ENCODE measurements at regions not wholly inside any gene's neighbourhood (a gene's known extent, or its start where the extent isn't known, plus 50 kb on each side); places are given as distances from the start of the nearest gene placed in this dataset.

GRCh38 chr5:35367526-35367925 is 137.2 kb upstream of the PRLR start:
- no peak overlapping the region for H3K14ac ChIP-seq (ENCODE audit: insufficient read length)
- H3K4me3 ChIP-seq (ENCODE audit: extremely low read depth in 1 of 4, insufficient read depth in 2 of 4, low read depth in 3 of 4, low read length in 4 of 4): no peak overlapping the region
- H3K4me2 ChIP-seq (ENCODE audit: insufficient read depth in 1 of 2, low read depth in 2 of 2, low read length in 2 of 2): no peak overlapping the region
- no peaks in the 10 kb centered on the region for H3K36me3 ChIP-seq (ENCODE audit: control insufficient read depth in 2 of 4, insufficient read depth in 4 of 4, low read length in 3 of 4)
- H3K79me2 ChIP-seq (ENCODE audit: control insufficient read depth in 1 of 2, insufficient read depth in 2 of 2, low read length in 2 of 2): no peaks in the 10 kb centered on the region
- FAIRE-seq (no peak), DNase-seq (ENCODE audit: low read depth in 1 of 2, low spot score in 2 of 2) (no peak)
- H4K91ac ChIP-seq (replicated peaks; ENCODE audit: insufficient read length, low read length): no peak overlapping the region
- no peak overlapping the region for H3K23ac ChIP-seq (ENCODE audit: insufficient read length)
- H3K56ac ChIP-seq (replicated peaks; ENCODE audit: insufficient read length, low read depth, low read length): no peak overlapping the region
- H3K23me2 ChIP-seq (ENCODE audit: low read depth, low read length): no peaks in the 10 kb centered on the region
- H3K4me1 ChIP-seq (replicated peaks in 1 of 4; ENCODE audit: control insufficient read depth in 3 of 4, insufficient read depth in 4 of 4, low read length in 3 of 4): peaks cover 0 to 5% (median 0%) of the 10 kb centered on the region in 4 experiments; a peak in 1 of 7 replicates
- H2AK5ac ChIP-seq (ENCODE audit: low read depth, low read length): no peak overlapping the region
- no peaks in the 10 kb centered on the region for H3K27me3 ChIP-seq (replicated peaks in 1 of 4; ENCODE audit: control insufficient read depth in 3 of 4, extremely low read depth in 1 of 4, insufficient read depth in 3 of 4, low read length in 3 of 4)
- no peak overlapping the region for H3K9ac ChIP-seq (replicated peaks in 1 of 4; ENCODE audit: extremely low read depth in 1 of 4, low read depth in 3 of 4, low read length in 3 of 4)
- no peak overlapping the region for H2BK12ac ChIP-seq (ENCODE audit: low read depth, low read length)
- H2BK120ac ChIP-seq (replicated peaks; ENCODE audit: low read depth, low read length): no peak overlapping the region
- TF ChIP-seq CHD1 (IDR thresholded peaks at IDR 0.05; ENCODE audit: low read depth, low read length): no peak
- no peak overlapping the region for H3K27ac ChIP-seq (ENCODE audit: low read depth, low read length)
- 94% methylated on average over 1 of the region's 1 CpG; no CpG with 5 or more reads in 1 of the 2 experiments for WGBS, 2 experiments (ENCODE audit: extremely low coverage in 1 of 2, insufficient coverage in 1 of 2, insufficient read length in 1 of 2, insufficient replicate concordance in 2 of 2, low coverage in 1 of 2, low lambda C conversion rate in 2 of 2, missing lambda C conversion rate in 1 of 2)
- no peaks in the 10 kb centered on the region for H3K79me1 ChIP-seq (ENCODE audit: low read depth, low read length)
- no peak overlapping the region for H3K4ac ChIP-seq (replicated peaks; ENCODE audit: insufficient read length, low read depth, low read length)
- no peak overlapping the region for H2BK5ac ChIP-seq (ENCODE audit: low read depth, low read length)
- H4K8ac ChIP-seq (ENCODE audit: extremely low read depth, insufficient read depth, low read length): no peak overlapping the region
- H4K20me1 ChIP-seq (replicated peaks in 1 of 2; ENCODE audit: control insufficient read depth in 1 of 2, insufficient read depth in 2 of 2, low read length in 2 of 2): no peaks in the 10 kb centered on the region
- no peak overlapping the region for H3K18ac ChIP-seq (ENCODE audit: extremely low read depth, low read length)
- ChIA-PET CTCF (ENCODE audit: partially characterized antibody) (no interaction called here), POLR2A (ENCODE audit: partially characterized antibody) (no interaction called here)
- no peak overlapping the region for H4K5ac ChIP-seq (ENCODE audit: insufficient read length, low read depth, low read length)
- no peak overlapping the region for H2AFZ ChIP-seq (ENCODE audit: low read length)
- H2BK15ac ChIP-seq (ENCODE audit: low read length): no peak overlapping the region
- no peak overlapping the region for H2BK20ac ChIP-seq (ENCODE audit: low read length)
- no peaks in the 10 kb centered on the region for H3K9me3 ChIP-seq (ENCODE audit: insufficient read depth in 2 of 2, low read depth in 1 of 2, low read length in 1 of 2)

Measured in H1 (cell line).